ENCODE measurements at regions not wholly inside any gene's neighbourhood (a gene's known extent, or its start where the extent isn't known, plus 50 kb on each side); places are given as distances from the start of the nearest gene placed in this dataset.

DNA sequence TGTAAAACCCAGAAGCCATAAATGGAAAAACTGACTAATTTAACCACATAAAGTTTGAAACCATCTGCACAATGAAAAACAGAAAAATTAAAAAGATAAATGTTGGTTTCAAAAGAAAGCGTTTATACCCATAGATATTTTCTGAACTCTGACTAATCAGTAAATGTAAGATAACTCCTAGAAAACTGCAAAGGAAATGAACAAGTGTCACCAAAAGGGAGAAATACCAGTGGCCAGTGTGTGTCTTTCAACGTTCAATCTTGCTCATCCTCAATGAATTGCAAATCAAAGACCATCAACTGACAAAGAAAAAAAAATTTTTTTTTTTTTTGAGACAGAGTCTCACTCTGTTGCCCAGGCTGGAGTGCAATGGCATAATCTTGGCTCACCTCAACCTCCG lies 180.1 kb downstream of the SYK start:
- no peak for TF ChIP-seq ZFP30 (CRISPR knock-in tag; IDR thresholded peaks at IDR 0.05)
- TF ChIP-seq, protein P1, sequence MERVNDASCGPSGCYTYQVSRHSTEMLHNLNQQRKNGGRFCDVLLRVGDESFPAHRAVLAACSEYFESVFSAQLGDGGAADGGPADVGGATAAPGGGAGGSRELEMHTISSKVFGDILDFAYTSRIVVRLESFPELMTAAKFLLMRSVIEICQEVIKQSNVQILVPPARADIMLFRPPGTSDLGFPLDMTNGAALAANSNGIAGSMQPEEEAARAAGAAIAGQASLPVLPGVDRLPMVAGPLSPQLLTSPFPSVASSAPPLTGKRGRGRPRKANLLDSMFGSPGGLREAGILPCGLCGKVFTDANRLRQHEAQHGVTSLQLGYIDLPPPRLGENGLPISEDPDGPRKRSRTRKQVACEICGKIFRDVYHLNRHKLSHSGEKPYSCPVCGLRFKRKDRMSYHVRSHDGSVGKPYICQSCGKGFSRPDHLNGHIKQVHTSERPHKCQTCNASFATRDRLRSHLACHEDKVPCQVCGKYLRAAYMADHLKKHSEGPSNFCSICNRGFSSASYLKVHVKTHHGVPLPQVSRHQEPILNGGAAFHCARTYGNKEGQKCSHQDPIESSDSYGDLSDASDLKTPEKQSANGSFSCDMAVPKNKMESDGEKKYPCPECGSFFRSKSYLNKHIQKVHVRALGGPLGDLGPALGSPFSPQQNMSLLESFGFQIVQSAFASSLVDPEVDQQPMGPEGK (CRISPR knock-in tag; IDR thresholded peaks at IDR 0.05; ENCODE audit: borderline replicate concordance): no peak
- TF ChIP-seq ZNF70 (CRISPR knock-in tag; IDR thresholded peaks at IDR 0.05): no peak
